Activated CD4-positive, alpha-beta T cell treated with anti-CD3 and anti-CD28 coated beads, Interleukin-2, amount 10 ng/mL, durations not matched to agents 7 days and 5 days (primary cell): ENCODE measurements at regions not wholly inside any gene's neighbourhood (a gene's known extent, or its start where the extent isn't known, plus 50 kb on each side); places are given as distances from the start of the nearest gene placed in this dataset.

Experiments used
- CTCF ChIA-PET: fragments of 350-600 bp; sonication (Branson Sonifier 250); formaldehyde crosslinking; loops from one replicate; lab custom pipeline; 2021; ENCODE audit warnings: antibody characterized with exemption; lab: Charles Lee
- POLR2A ChIA-PET: fragments of 350-600 bp; sonication (Branson Sonifier 250); formaldehyde crosslinking; loops from one replicate; lab custom pipeline; 2021; ENCODE audit warnings: antibody characterized with exemption; lab: Charles Lee
- DNase-seq: peaks from one replicate; pipeline ENCODE4 v3.0.0-alpha.2; 2020
- H3K27ac Mint-ChIP-seq: one replicate; pipeline ENCODE4 v1.8.0; 2021; ENCODE audit warnings: mild to moderate bottlenecking, moderate library complexity, mixed read lengths
- H3K27me3 Mint-ChIP-seq: one replicate; pipeline ENCODE4 v1.8.0; 2021; ENCODE audit warnings: mixed read lengths
- H3K36me3 Mint-ChIP-seq: one replicate; pipeline ENCODE4 v1.8.0; 2021; ENCODE audit warnings: low read depth, mixed read lengths
- H3K4me1 Mint-ChIP-seq: one replicate; pipeline ENCODE4 v1.8.0; 2021; ENCODE audit warnings: mixed read lengths
- H3K4me3 Mint-ChIP-seq: one replicate; pipeline ENCODE4 v1.8.0; 2021; ENCODE audit warnings: mild to moderate bottlenecking, moderate library complexity, mixed read lengths
- H3K9me3 Mint-ChIP-seq: one replicate; pipeline ENCODE4 v1.8.0; 2021; ENCODE audit warnings: mixed read lengths

- ChIA-PET CTCF (no interaction called here), POLR2A (no interaction called here)
- Mint-ChIP-seq H3K4me3 (no peak overlapping the region), H3K27ac (no peak overlapping the region), H3K27me3 (peaks cover 2% of the 10 kb centered on the region), H3K9me3 (no peaks in the 10 kb centered on the region), H3K4me1 (no peaks in the 10 kb centered on the region), H3K36me3 (no peaks in the 10 kb centered on the region)
- DNase-seq: no peak
Measured at GRCh38 chr6:156543431-156543830, 233.7 kb upstream of the ARID1B start.

DNA sequence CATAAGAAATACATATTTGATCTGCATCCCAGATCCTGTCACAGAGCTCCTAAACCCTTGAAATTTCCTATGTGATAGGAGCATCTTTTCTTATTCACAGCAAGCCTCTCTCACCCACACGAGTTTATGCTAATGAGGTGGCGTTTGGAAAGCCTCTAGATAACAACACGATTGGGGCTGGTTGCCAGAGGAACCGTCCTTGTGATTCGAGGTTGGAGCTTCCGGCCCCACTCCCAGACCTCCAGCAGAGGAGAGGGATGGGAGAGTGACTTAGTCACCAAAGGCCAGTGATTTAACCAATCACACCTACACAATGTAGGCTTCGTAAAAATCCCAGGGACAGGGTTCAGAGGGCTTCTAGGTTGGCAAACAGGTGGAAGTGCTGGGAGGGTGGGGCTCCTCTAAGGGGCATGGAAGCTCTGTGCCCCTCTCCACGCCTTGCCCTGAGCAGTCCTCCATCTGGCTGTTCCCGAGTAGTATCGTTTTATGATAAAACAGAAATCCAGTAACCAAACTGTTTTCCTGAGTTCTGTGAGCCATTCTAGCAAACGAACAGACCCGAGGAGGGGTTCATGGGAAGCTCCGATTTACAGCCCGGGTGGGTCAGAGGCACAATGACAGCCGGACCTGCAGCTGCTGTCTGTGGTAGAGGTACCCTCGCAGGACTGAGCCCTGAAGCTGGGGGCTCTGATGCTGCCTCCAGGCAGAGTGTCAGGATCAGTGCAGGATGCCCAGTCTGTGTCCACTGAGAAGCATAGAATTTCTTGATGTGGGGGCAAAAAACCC lies 238.1 kb upstream of the ARID1B start:
- no peaks in the 10 kb centered on the region for H3K36me3 Mint-ChIP-seq
- no peaks in the 10 kb centered on the region for H3K27me3 Mint-ChIP-seq
- H3K4me3 Mint-ChIP-seq: no peak overlapping the region
- ChIA-PET POLR2A (no interaction called here), CTCF (no interaction called here)
- H3K9me3 Mint-ChIP-seq: no peaks in the 10 kb centered on the region
- DNase-seq: no peak
- H3K4me1 Mint-ChIP-seq: no peaks in the 10 kb centered on the region
- H3K27ac Mint-ChIP-seq: no peak overlapping the region

- no peaks in the 10 kb centered on the region for H3K9me3 Mint-ChIP-seq
- H3K27me3 Mint-ChIP-seq: no peaks in the 10 kb centered on the region
- H3K27ac Mint-ChIP-seq: no peak overlapping the region
- no peaks in the 10 kb centered on the region for H3K4me1 Mint-ChIP-seq
- no peak for DNase-seq
- no peaks in the 10 kb centered on the region for H3K36me3 Mint-ChIP-seq
- ChIA-PET CTCF (interaction anchor here (0.8 kb wide), 1 partner anchor 115 kb away, joined by 3 read pairs; no protein-coding TSS in a partner anchor), POLR2A (no interaction called here)
- no peak overlapping the region for H3K4me3 Mint-ChIP-seq
Measured at GRCh38 chr6:156534594-156534993, 242.6 kb upstream of the ARID1B start.

DNA sequence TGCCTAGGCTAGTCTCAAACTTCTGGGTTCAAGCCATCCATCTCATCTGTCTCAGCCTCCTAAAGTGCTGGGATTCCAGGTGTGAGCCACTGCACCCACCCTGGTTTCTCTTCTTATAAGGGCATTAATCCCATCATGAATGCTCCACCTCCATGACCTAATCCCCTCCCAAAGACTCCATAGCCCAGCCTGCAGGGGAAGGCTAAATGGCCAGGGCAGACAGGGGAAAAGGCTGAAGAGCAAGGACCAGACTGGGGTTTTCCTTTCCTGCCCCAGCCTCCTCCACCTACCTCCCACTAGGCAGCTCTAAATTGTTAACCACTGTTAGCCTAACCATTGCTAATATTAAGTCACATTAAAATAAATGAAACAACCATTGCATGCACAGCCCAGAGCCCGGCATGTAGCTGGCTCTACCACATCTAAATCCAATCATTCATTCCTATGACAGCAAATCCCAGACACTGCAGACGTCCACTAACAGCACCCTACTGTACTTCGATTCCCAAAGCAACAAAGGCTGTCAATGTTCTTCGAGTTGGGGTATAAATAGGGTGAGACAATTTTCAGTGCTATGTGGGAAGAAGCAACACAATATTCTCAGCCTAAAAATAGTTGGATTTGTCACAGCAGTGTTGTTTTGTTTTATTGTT lies 243.2 kb upstream of the ARID1B start:
- Mint-ChIP-seq H3K4me1 (no peaks in the 10 kb centered on the region), H3K4me3 (no peak overlapping the region), H3K27ac (no peak overlapping the region), H3K27me3 (no peaks in the 10 kb centered on the region), H3K9me3 (no peaks in the 10 kb centered on the region), H3K36me3 (no peaks in the 10 kb centered on the region)
- ChIA-PET CTCF (no interaction called here), POLR2A (no interaction called here)
- no peak for DNase-seq

GRCh38 chr6:156526081-156526480 lies 251.1 kb upstream of the ARID1B start:
- Mint-ChIP-seq H3K36me3 (no peaks in the 10 kb centered on the region), H3K27ac (no peak overlapping the region), H3K4me1 (no peaks in the 10 kb centered on the region), H3K27me3 (no peaks in the 10 kb centered on the region), H3K9me3 (peaks cover 3% of the 10 kb centered on the region), H3K4me3 (no peak overlapping the region)
- no peak for DNase-seq
- ChIA-PET POLR2A (no interaction called here), CTCF (no interaction called here)

DNA sequence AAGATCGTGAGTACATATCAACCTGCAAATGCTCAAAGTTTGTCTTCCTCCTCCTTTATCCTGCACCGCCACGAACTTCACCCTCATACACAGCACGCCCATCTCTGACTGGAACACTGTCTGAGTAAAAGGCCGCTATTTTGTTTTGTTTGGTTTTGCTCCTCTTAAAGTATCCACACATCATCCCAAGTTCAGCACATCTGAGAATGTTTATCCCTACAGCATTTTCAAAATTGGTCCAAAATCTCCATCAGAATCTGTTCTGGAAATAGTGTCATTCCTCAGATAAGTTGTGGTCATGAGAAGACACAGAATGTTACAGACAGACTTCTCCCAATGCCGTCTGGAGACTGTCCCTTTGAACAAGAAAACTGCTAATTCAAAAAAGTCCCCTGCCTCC lies 251.6 kb upstream of the ARID1B start:
- Mint-ChIP-seq H3K4me1 (no peaks in the 10 kb centered on the region), H3K36me3 (no peaks in the 10 kb centered on the region), H3K9me3 (peaks cover 3% of the 10 kb centered on the region), H3K27me3 (no peaks in the 10 kb centered on the region), H3K27ac (no peak overlapping the region), H3K4me3 (no peak overlapping the region)
- POLR2A ChIA-PET: no interaction called here
- DNase-seq: no peak
- CTCF ChIA-PET: no interaction called here

GRCh38 chr6:156519940-156520339 lies 257.2 kb upstream of the ARID1B start:
- H3K9me3 Mint-ChIP-seq: peaks cover 11% of the 10 kb centered on the region
- no peaks in the 10 kb centered on the region for H3K27me3 Mint-ChIP-seq
- ChIA-PET POLR2A (no interaction called here), CTCF (no interaction called here)
- no peak for DNase-seq
- H3K27ac Mint-ChIP-seq: no peak overlapping the region
- H3K36me3 Mint-ChIP-seq: no peaks in the 10 kb centered on the region
- H3K4me1 Mint-ChIP-seq: no peaks in the 10 kb centered on the region
- no peak overlapping the region for H3K4me3 Mint-ChIP-seq

DNA sequence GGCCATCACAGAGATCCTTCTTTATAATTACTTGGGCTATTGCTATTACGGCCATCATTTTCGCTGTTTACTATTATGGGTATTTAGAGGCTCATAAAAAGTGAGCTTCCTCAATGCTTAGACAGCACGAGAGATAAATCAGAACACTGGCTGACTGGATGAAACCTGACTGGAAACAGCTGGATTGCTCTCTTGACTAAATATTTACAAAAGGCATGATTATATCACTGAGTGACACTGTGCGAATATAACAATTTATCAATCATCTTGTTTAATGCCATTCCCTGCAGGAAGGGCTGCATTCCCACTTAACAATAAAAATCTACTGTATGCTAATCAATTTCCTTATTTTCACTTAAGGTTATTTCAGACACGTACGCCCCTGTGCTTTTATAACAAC lies 260.1 kb upstream of the ARID1B start:
- ChIA-PET CTCF (interaction anchor here (0.7 kb wide), 1 partner anchor 11 kb away, joined by 3 read pairs; no protein-coding TSS in a partner anchor), POLR2A (no interaction called here)
- no peaks in the 10 kb centered on the region for H3K27me3 Mint-ChIP-seq
- H3K36me3 Mint-ChIP-seq: no peaks in the 10 kb centered on the region
- H3K9me3 Mint-ChIP-seq: peaks cover 11% of the 10 kb centered on the region
- no peaks in the 10 kb centered on the region for H3K4me1 Mint-ChIP-seq
- no peak for DNase-seq
- H3K27ac Mint-ChIP-seq: no peak overlapping the region
- no peak overlapping the region for H3K4me3 Mint-ChIP-seq

GRCh38 chr6:156515242-156515641 lies 261.9 kb upstream of the ARID1B start:
- Mint-ChIP-seq H3K27me3 (peaks cover 4% of the 10 kb centered on the region), H3K4me3 (no peak overlapping the region)

DNA sequence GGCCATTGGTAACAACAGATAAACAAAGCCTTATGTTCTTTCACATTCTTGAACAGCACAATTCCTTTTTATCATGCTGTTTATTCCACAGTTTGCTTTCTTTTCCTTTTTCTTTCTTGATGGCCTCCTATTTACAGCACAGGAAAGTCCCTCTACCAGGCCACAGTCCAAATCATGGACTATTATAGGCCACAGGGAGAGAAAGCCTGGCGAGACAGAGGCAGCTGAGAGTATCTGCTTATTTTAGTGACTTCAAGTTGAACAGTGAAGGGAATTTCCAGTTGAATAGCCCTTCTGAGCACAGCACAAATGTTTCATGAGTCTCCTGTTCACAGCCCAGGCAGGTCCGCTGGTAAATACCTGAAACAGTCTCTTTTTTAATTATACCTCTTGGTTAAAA lies 263.7 kb upstream of the ARID1B start:
- H3K4me3 Mint-ChIP-seq: no peak overlapping the region
- CTCF ChIA-PET: interaction anchor here (0.7 kb wide), 1 partner anchor 898 kb away, joined by 4 read pairs; no protein-coding TSS in a partner anchor
- no peaks in the 10 kb centered on the region for H3K36me3 Mint-ChIP-seq
- no peak for DNase-seq
- H3K4me1 Mint-ChIP-seq: peaks cover 2% of the 10 kb centered on the region
- H3K27ac Mint-ChIP-seq: no peak overlapping the region
- POLR2A ChIA-PET: no interaction called here
- no peaks in the 10 kb centered on the region for H3K9me3 Mint-ChIP-seq
- peaks cover 4% of the 10 kb centered on the region for H3K27me3 Mint-ChIP-seq

More at GRCh38 chr6:156515242-156515641, 261.9 kb upstream of the ARID1B start:
- POLR2A ChIA-PET: no interaction called here
- H3K9me3 Mint-ChIP-seq: peaks cover 7% of the 10 kb centered on the region
- H3K4me1 Mint-ChIP-seq: no peaks in the 10 kb centered on the region
- CTCF ChIA-PET: no interaction called here
- no peak for DNase-seq
- H3K27ac Mint-ChIP-seq: no peak overlapping the region
- no peaks in the 10 kb centered on the region for H3K36me3 Mint-ChIP-seq

GRCh38 chr6:156511570-156511969 lies 265.6 kb upstream of the ARID1B start:
- H3K27ac Mint-ChIP-seq: no peak overlapping the region
- H3K9me3 Mint-ChIP-seq: no peaks in the 10 kb centered on the region

DNA sequence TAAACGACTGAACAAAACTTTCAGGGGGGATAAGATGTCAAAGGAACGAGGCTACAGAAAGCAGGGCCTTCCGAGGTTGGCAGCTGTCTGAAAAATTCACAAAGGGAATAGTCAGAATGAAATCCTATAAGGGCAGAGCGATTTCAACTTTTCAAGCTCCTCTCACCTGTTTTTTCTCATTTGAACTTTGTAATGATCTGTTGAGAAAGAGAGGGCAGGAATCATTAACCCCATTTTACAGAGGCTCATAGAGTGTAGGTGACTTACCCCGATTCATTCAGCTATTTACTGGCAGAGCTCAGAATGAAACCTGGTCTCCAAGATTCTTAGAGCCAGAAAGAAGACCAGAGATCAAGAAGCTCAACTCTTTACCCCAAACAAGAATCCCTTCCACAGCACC lies 266.1 kb upstream of the ARID1B start:
- CTCF ChIA-PET: no interaction called here
- Mint-ChIP-seq H3K4me1 (peaks cover 2% of the 10 kb centered on the region), H3K27me3 (peaks cover 4% of the 10 kb centered on the region), H3K9me3 (no peaks in the 10 kb centered on the region), H3K27ac (no peak overlapping the region), H3K36me3 (no peaks in the 10 kb centered on the region), H3K4me3 (no peak overlapping the region)
- POLR2A ChIA-PET: no interaction called here
- no peak for DNase-seq

More at GRCh38 chr6:156511570-156511969, 265.6 kb upstream of the ARID1B start:
- Mint-ChIP-seq H3K4me1 (peaks cover 2% of the 10 kb centered on the region), H3K4me3 (no peak overlapping the region), H3K27me3 (peaks cover 4% of the 10 kb centered on the region), H3K36me3 (no peaks in the 10 kb centered on the region)
- DNase-seq: no peak
- POLR2A ChIA-PET: no interaction called here
- CTCF ChIA-PET: interaction anchor here (0.8 to 1.2 kb wide), 3 partner anchors 88 to 720 kb away, joined by 3 read pairs; no protein-coding TSS in a partner anchor

- Mint-ChIP-seq H3K36me3 (no peaks in the 10 kb centered on the region), H3K4me1 (peaks cover 2% of the 10 kb centered on the region), H3K4me3 (no peak overlapping the region), H3K27me3 (peaks cover 4% of the 10 kb centered on the region), H3K9me3 (no peaks in the 10 kb centered on the region), H3K27ac (no peak overlapping the region)
- DNase-seq: no peak
- CTCF ChIA-PET: no interaction called here
- POLR2A ChIA-PET: no interaction called here
Measured at GRCh38 chr6:156510242-156510641, 266.9 kb upstream of the ARID1B start.
